ENCODE measurements at regions not wholly inside any gene's neighbourhood (a gene's known extent, or its start where the extent isn't known, plus 50 kb on each side); places are given as distances from the start of the nearest gene placed in this dataset.

DNA sequence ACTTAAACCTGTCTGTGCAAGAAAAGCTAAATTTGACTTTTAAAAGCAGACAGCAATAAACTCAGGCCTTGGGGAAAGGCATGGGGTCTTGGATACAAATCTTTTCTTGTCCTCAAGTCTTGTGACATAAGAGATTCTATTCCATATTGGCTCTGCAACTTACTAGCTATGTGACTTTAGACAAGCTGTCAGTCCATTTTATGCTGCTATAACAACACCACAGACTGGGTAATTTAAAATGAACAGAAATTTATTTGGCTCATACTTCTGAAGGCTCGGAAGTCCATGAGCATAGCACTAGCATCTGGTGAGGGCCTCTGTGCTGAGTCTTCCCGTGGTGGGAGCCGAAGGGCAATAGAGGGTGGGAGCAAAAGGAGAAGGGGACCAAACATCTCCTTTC lies 246.0 kb upstream of the MOCS1 start:
- TF ChIP-seq CTCF (IDR thresholded peaks at IDR 0.05) (no peak), POLR2AphosphoS5 (IDR thresholded peaks at IDR 0.05; ENCODE audit: insufficient read depth in 1 of 2, low read depth in 1 of 2) (no peak), POLR2A (IDR thresholded peaks at IDR 0.05) (no peak)
